ENCODE measurements at regions not wholly inside any gene's neighbourhood (a gene's known extent, or its start where the extent isn't known, plus 50 kb on each side); places are given as distances from the start of the nearest gene placed in this dataset.

- in situ Hi-C loops (cut with MboI; ENCODE audit: low sequenced_read_pairs) (no loop called here), dilution Hi-C loops (cut with HindIII; ENCODE audit: low sequenced_read_pairs, unreplicated experiment) (no loop called here), intact Hi-C loops (cut with micrococcal nuclease) (no loop called here)
- CTCF ChIA-PET = no interaction called here
- H3K27me3 ChIP-seq (ENCODE audit: control insufficient read depth, insufficient read depth, low read length) = peaks cover 21% of the 10 kb centered on the region
- no peak overlapping the region for H3K4me3 ChIP-seq (ENCODE audit: insufficient read depth, low read depth, low read length)
- no peak overlapping the region for H3K27ac ChIP-seq (ENCODE audit: insufficient read depth, low read length)
- no peaks in the 10 kb centered on the region for H3K79me1 ChIP-seq (ENCODE audit: low read depth in 1 of 2, low read length in 2 of 2)
- H3K4ac ChIP-seq (ENCODE audit: low read depth, low read length) = no peak overlapping the region
- H3K23ac ChIP-seq (ENCODE audit: low read depth, low read length) = no peak overlapping the region
- POLR2A ChIA-PET (ENCODE audit: unreplicated experiment) = no interaction called here
- no peak overlapping the region for H2BK20ac ChIP-seq (ENCODE audit: low read depth, low read length)
- BruUV-seq (replicated peaks) = no TSS peak
- H2BK15ac ChIP-seq (ENCODE audit: low read depth, low read length) = no peak overlapping the region
- ATAC-seq (ENCODE audit: low read depth) (no peak), DNase-seq (no peak)
- H3K9ac ChIP-seq (ENCODE audit: low read depth, low read length) = no peak overlapping the region
- no peak overlapping the region for H4K8ac ChIP-seq (ENCODE audit: low read depth in 2 of 2, low read length in 2 of 2)
- H2AK9ac ChIP-seq (replicated peaks; ENCODE audit: low read depth, low read length, poor library complexity) = no peak overlapping the region
- H3K4me2 ChIP-seq (ENCODE audit: low read depth, low read length) = no peak overlapping the region
- WGBS, 2 experiments (ENCODE audit: extremely low coverage in 2 of 2, insufficient read length in 1 of 2) = 25% methylated on average over 2 of the region's 7 CpGs; no CpG with 5 or more reads in 1 of the 2 experiments
- H4K5ac ChIP-seq (ENCODE audit: low read depth, low read length) = no peak overlapping the region
- H2BK120ac ChIP-seq (ENCODE audit: low read depth, low read length) = no peak overlapping the region
- H4K91ac ChIP-seq (ENCODE audit: insufficient read depth, low read depth, low read length) = no peak overlapping the region
- no peak overlapping the region for H2AFZ ChIP-seq (replicated peaks; ENCODE audit: low read length, poor library complexity)
- no peak overlapping the region for H3K18ac ChIP-seq (ENCODE audit: low read depth, low read length)
- H3K36me3 ChIP-seq (ENCODE audit: control insufficient read depth, insufficient read depth, low read length) = no peaks in the 10 kb centered on the region
- no peak overlapping the region for H2BK5ac ChIP-seq (ENCODE audit: low read depth, low read length, poor library complexity, severe bottlenecking)
- no peak overlapping the region for H3K14ac ChIP-seq (replicated peaks; ENCODE audit: low read depth, low read length)
- TF ChIP-seq NFE2L2 (IDR thresholded peaks at IDR 0.05; ENCODE audit: low read depth, low read length) = no peak
- TF ChIP-seq USF2 (IDR thresholded peaks at IDR 0.05; ENCODE audit: low read depth, low read length) = no peak
- TF ChIP-seq CTCF (conservative IDR thresholded peaks at IDR 0.05; ENCODE audit: low read depth, low read length) = no peak
- no peak for TF ChIP-seq SMC3 (IDR thresholded peaks at IDR 0.05; ENCODE audit: low read depth, low read length)
- no peak for TF ChIP-seq FOS (IDR thresholded peaks at IDR 0.05; ENCODE audit: low read depth, low read length)
- TF ChIP-seq RFX5 (IDR thresholded peaks at IDR 0.05; ENCODE audit: low read depth, low read length) = no peak
- no peak for TF ChIP-seq ELK1 (IDR thresholded peaks at IDR 0.05; ENCODE audit: borderline replicate concordance, low read depth, low read length)
- no peak for TF ChIP-seq MAZ (IDR thresholded peaks at IDR 0.05; ENCODE audit: borderline replicate concordance, low read depth, low read length)
- no peak for TF ChIP-seq RAD21 (IDR thresholded peaks at IDR 0.05; ENCODE audit: low read length)
- TF ChIP-seq RCOR1 (IDR thresholded peaks at IDR 0.05; ENCODE audit: insufficient replicate concordance, low read length) = no peak
- no peak for TF ChIP-seq CEBPB (IDR thresholded peaks at IDR 0.05; ENCODE audit: low read depth, low read length)
- no peak for TF ChIP-seq MXI1 (IDR thresholded peaks at IDR 0.05; ENCODE audit: borderline replicate concordance, low read depth, low read length)
- TF ChIP-seq BHLHE40 (IDR thresholded peaks at IDR 0.05; ENCODE audit: low read depth, low read length) = no peak
- no peak for TF ChIP-seq POLR2A (IDR thresholded peaks at IDR 0.05; ENCODE audit: low read depth, low read length)
- TF ChIP-seq MAFK (IDR thresholded peaks at IDR 0.05; ENCODE audit: low read depth, low read length) = no peak
- no peak for TF ChIP-seq CHD1 (IDR thresholded peaks at IDR 0.05; ENCODE audit: low read depth, low read length)
- H3K9me1 ChIP-seq (ENCODE audit: insufficient read depth, low read length) = no peaks in the 10 kb centered on the region
- no peaks in the 10 kb centered on the region for H3K9me3 ChIP-seq (ENCODE audit: control insufficient read depth, insufficient read depth, low read length)
- no peaks in the 10 kb centered on the region for H3K4me1 ChIP-seq (ENCODE audit: control insufficient read depth, insufficient read depth, low read length)
- no peak overlapping the region for H3K56ac ChIP-seq (ENCODE audit: extremely low read depth, insufficient read depth, low read length)
- H2AK5ac ChIP-seq (ENCODE audit: low read depth, low read length) = no peak overlapping the region
- no peaks in the 10 kb centered on the region for H4K20me1 ChIP-seq (ENCODE audit: insufficient read depth, low read length)
Observed at GRCh38 chr16:65909310-65910050, 457.0 kb upstream of the CDH5 start.
